ENCODE measurements at regions not wholly inside any gene's neighbourhood (a gene's known extent, or its start where the extent isn't known, plus 50 kb on each side); places are given as distances from the start of the nearest gene placed in this dataset.

- TF ChIP-seq ZFP36L1 (CRISPR knock-in tag; IDR thresholded peaks at IDR 0.05) (no peak), ISX (CRISPR knock-in tag; conservative IDR thresholded peaks at IDR 0.05) (no peak), IKZF5 (CRISPR knock-in tag; IDR thresholded peaks at IDR 0.05) (no peak), FUBP1 (CRISPR knock-in tag; IDR thresholded peaks at IDR 0.05; ENCODE audit: borderline replicate concordance) (no peak), ZNF597 (CRISPR knock-in tag; IDR thresholded peaks at IDR 0.05) (no peak), ZBTB37 (CRISPR knock-in tag; IDR thresholded peaks at IDR 0.05) (no peak), ZNF350 (CRISPR knock-in tag; IDR thresholded peaks at IDR 0.05; ENCODE audit: borderline replicate concordance, low read depth) (no peak), PCBP1 (IDR thresholded peaks at IDR 0.05; ENCODE audit: borderline replicate concordance, low read depth, low read length) (no peak)
- no peak for FAIRE-seq
- no peak overlapping the region for H3K9ac ChIP-seq (ENCODE audit: insufficient read depth, low read depth, low read length)
- intact Hi-C loops (cut with micrococcal nuclease; ENCODE audit: unreplicated experiment), result no loop called here
- peaks cover 0 to 26% of the 10 kb centered on the region in 2 experiments; a peak in 2 of 5 replicates for H3K27me3 ChIP-seq (ENCODE audit: control insufficient read depth in 1 of 2, insufficient read depth in 2 of 2, low read length in 2 of 2)
- no peak overlapping the region for H3K27ac ChIP-seq (ENCODE audit: extremely low read length, insufficient read depth, low read length)
- BruUV-seq (replicated peaks), result no TSS peak
- no peak for ATAC-seq
- no peaks in the 10 kb centered on the region for H3K79me2 ChIP-seq (ENCODE audit: insufficient read depth, low read length)
- ChIA-PET POLR2A (no interaction called here), CTCF (ENCODE audit: low intra/inter-chr PET ratio, low total read pairs) (no interaction called here)
- no peak for DNase-seq (ENCODE audit: low spot score)
- in situ Hi-C loops (cut with HindIII; ENCODE audit: extremely low pct_ligation_motif_present, low pct_unique_long_range_greater_than_20kb), result no loop called here
- no peaks in the 10 kb centered on the region for H4K20me1 ChIP-seq (ENCODE audit: insufficient read depth, low read length)
- no peak overlapping the region for H3K4me3 ChIP-seq (replicated peaks in 1 of 3; ENCODE audit: insufficient read depth in 1 of 3, low read depth in 2 of 3, low read length in 3 of 3)
- H3K9me3 ChIP-seq (ENCODE audit: low read length), result no peaks in the 10 kb centered on the region
- no peaks in the 10 kb centered on the region for H3K36me3 ChIP-seq (replicated peaks in 1 of 2; ENCODE audit: control insufficient read depth in 1 of 2, insufficient read depth in 2 of 2, low read length in 2 of 2)
- no peak overlapping the region for H2AFZ ChIP-seq (ENCODE audit: low read length)
- no peaks in the 10 kb centered on the region for H3K4me1 ChIP-seq (ENCODE audit: insufficient read depth, low read length)
- 0% methylated on average over 3 of the region's 5 CpGs for WGBS (ENCODE audit: low lambda C conversion rate)
- no peak overlapping the region for H3K4me2 ChIP-seq (ENCODE audit: low read depth, low read length)
Observed at GRCh38 chr10:131461093-131461492, 149.6 kb upstream of the TCERG1L start.
